Middle frontal gyrus (tissue), 1 donor: ENCODE measurements at regions not wholly inside any gene's neighbourhood (a gene's known extent, or its start where the extent isn't known, plus 50 kb on each side); places are given as distances from the start of the nearest gene placed in this dataset.

Experiments
- DNase-seq: peaks from one replicate; pipeline ENCODE4 v3.0.0-alpha.2; 2015; ENCODE audit warnings: low spot score; ENCODE audit errors: extremely low spot score

- no peak for DNase-seq
Observed at GRCh38 chr9:107118863-107119624, 164.0 kb upstream of the RAD23B start.

DNA sequence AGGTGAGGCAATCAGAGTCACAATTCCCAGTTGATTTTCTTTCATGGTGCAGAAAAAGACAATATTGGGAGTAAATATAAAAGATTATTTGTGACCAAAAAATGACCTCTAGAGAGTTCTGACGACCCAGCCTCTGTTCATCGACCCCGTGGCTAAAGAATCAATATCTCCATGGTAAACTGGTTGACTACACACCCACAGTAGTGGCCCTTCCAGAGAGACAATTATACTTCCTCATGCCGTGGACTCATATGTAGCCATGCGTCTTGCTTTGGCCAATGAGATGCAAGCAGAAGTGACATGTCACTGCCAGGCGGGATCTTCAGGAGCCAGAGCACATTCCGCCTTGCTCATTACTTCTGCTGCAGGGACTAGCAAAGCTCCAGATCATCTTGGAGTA is 163.3 kb upstream of the RAD23B start:
- no peak for DNase-seq

DNA sequence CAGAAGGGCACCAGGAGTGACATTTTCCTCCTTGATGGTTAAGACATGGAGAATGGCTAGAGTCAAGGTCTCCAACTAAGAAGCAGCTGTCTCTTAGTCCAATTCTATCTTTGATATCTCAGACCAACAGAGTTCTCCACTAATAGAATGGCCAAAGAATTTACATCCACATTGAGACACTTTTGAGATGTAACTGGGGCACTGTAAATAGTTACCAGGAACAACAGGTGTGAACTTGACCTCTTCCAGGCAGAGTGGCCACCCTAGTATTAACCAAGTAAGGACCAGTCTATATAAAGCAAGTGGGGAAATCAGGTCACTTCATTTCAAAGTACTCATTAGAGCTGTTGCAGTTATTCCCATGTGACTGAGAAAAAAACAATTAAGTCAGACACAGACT is 159.7 kb upstream of the RAD23B start:
- no peak for DNase-seq

DNA sequence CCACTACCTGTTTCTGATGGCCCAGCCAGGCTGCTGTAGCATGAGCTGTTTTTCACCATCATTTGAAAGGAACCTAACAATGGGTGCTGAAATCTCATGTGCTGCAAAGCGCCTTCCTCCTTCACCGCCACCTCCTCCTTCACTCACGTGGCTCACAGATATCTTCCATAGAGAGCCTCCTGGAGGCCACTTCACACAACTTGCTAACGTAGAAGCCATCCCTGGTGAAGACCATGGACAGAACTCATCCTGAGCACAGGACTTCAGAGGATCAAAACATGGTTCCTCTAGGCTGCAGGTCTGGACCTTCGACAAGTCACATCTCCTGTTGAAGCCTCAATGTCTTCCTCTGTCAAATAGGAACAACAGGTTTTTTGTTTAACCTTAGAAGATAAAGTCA is 155.5 kb upstream of the RAD23B start:
- no peak for DNase-seq

DNA sequence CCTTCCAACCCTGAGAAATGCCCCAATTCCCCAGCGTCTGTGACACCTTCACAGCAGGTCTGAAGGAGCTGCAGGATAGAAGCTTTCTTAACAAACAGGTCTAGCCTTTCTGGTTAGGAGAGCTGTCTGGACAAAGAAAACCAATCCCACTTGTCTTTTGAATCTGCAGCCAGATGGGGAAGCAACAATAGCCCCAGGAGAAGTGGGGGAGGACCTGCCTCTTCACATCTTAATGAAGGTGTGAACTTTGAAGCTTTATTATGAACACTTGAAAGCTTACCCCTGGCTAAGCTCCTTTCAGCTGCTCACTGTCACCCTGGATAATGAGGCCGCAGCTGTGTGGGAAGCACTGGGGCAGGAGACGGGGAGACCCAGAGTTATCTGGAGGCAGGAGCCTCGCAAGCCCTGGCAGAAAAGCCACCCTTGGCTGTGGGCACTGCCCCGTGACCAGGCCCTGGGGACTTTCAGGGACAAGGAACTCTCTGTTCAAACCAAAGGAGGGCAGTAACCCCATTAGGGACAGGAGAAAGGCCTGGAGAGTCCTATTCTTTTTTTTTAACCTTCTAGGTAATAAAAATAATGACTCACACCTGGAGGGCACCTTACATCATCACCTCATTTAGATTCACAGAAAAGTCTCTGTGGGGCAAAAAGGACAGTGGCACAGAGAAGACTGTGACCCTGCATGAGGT is 151.8 kb upstream of the RAD23B start:
- no peak for DNase-seq

- no peak for DNase-seq
Observed at GRCh38 chr9:107136296-107136695, 146.8 kb upstream of the RAD23B start.

- no peak for DNase-seq
Observed at GRCh38 chr9:107137495-107138202, 145.4 kb upstream of the RAD23B start.

DNA sequence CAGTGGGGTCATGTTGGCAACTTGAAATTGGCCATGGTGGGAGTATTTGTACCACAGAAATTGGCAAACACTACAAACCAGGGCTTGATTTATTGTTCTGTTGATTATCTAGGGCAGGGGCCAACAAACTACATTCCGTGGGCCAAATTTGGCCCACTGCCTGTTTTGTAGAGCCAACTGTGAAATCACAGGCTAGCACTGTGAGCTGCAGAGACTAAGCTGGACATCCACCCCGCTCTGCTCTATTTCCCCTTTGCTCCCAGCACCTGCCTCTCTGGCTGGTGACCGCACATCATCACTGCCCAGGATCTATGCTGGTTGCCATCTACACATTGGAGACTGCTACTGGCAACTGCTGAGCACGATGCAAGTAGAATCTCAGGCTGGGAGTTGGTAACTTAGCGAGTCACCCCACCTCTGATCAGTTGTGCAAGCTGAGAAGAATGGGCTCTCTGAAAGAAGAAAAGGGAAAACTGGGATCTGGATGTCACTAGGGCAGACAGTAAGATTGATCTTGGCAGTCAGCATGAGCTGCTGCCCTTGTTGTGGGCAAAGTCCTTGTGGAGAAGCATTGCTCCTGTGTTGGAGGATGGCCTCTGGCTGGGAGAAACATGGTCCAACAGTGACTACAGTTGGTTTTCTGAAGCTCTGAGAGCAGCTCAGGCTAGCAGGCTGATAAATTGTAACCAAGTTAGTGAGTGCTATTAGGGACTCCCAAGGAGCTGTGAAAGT is 144.7 kb upstream of the RAD23B start:
- DNase-seq, result no peak

GRCh38 chr9:107141967-107142366 is 141.1 kb upstream of the RAD23B start:
- DNase-seq, result no peak

GRCh38 chr9:107142430-107142829 is 140.6 kb upstream of the RAD23B start:
- no peak for DNase-seq

DNA sequence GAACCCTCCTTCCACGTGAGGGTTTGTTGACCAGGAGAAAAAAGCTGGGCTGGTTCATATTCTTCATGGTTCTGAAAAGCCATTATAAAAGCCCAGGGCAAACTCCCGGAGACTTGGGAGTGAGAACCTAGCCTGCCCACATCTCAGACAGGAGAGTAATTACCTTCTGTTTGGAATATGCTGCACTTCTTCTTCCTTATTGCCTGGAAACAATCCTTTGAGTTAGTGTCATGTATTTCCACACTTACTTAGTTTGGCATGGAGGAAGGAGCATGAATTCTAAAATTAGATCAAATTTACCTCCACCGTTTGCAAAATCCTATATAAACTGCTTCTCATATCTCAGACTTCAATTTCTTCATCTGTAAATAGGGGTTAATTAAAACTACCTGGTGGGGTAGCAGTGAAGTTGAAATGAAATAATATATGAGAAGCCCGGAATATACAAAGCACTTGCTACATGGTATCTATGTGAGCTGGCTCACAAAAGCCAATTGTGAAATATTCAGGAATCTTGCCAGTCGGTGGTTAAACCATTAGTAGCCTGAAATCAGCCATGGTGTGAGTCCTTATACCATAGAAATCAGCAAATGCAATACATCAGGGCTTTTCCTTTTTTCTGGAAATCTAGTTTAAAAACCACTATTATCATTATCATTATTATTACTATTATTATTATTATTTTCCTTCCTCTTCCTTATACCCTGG is 140.0 kb upstream of the RAD23B start:
- no peak for DNase-seq

GRCh38 chr9:107144475-107144874 is 138.6 kb upstream of the RAD23B start:
- no peak for DNase-seq

DNA sequence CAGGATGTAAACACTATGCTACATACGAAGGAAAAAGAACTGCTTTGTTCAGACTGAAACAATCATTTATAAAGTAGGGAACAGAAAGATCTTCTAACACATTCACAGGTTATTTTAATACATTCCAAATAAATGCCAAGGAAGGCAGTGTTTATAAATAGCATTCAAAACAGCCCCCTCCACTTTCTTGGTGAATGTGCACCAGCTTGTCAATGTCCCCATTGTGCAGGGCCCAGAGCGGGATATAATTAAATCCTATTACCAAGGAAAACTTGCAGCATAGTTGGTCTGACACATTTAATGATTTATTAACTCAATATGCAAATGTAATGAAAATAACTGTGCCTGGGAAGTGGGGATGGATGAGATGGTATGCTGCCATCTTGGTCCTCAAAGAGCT is 135.9 kb upstream of the RAD23B start:
- no peak for DNase-seq

DNA sequence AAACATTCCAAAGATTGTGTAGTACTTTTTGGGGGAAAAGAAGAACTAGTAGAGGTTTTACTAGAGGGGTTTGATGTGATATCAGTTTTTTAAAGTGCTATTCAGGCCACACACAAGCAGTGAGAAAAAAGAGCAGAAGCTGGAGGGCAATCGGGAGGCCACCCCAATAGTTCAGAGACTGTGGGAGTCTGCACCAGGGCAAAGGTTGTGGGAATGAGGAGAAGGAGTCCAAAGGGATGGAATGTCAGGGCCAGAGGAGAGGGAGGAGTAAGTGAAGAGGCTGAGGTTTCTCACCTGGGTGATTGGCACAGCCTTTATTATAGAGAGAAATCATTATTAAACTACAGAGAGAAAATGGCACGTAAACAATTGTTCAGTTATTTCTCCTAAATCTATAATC is 134.9 kb upstream of the RAD23B start:
- DNase-seq, result no peak

DNA sequence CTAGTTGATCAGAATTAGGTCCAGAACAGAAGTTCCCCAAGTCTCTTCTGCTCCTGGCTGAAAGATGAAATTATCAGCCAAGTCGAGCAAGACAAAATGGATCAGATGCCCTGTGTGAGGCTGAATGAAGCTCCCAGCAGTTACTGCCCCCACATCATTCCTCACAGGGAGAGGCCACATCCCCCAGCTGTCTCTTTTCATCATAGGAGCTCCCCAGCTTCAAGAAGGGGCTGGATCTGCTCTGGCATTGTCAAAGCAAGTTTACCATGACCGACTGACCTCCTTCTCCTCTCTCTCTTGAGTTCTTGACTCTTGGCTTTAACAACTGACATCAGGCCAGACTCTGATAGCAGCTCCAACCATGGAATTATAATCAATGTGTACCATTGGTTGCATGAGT is 133.3 kb upstream of the RAD23B start:
- DNase-seq, result no peak

DNA sequence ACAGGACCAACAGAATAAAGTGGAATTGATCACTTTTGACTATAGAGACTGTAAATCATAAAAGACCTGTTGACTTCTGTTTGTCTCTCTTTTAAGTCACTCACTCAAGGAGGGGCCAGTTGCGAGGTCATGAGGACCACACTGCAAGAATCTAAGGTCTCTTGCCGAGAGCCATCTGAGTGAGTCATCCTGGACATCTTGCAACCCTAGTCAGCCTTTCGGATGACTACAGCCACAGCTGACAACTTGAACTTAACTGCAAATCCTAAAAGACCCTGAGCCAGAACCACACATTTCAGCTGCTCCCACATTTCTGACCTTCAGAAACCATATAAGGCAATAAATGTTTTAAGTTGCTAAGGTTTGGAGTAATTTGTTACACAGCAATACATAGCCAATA is 129.7 kb upstream of the RAD23B start:
- no peak for DNase-seq

DNA sequence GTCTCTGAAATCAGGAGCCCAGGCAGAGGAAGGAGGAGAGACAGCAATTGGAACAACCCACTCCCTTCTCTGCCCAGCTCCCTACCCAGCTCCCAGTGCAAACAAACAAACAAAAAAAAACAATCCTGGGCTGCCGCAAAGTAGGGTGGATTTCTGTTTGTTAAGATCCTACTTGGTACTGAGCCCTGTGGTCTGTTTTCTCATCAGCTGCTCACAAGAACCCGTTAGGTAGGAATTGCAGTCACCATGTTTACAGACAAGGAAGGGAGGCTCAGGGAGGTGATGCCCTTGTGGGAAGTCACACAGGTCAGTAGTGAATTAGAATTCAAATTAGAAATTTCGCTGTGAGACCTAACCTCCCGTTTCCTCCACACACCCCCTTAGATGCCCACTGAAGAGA is 128.8 kb upstream of the RAD23B start:
- DNase-seq, result no peak

DNA sequence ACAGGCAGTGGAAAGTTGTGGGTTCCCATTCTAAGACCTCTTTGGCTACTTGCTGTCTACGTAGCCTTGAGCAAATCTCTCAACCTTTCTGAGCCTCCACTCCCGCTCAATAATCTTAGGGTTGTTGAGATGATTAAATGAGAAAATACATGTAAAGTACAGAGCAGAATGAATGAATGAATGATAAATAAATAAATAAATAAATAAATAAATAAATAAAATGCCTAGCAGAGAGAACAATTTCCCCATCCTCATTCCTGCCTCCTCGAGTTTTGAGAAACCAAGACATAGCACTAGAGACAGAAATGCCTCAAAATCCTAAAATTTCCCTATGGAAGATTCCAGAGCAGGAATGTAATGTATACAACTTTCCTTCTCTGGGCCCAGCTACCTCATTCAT is 128.3 kb upstream of the RAD23B start:
- DNase-seq, result no peak

GRCh38 chr9:107155244-107155817 is 127.7 kb upstream of the RAD23B start:
- no peak for DNase-seq

- DNase-seq, result no peak
Observed at GRCh38 chr9:107158321-107158720, 124.8 kb upstream of the RAD23B start.

DNA sequence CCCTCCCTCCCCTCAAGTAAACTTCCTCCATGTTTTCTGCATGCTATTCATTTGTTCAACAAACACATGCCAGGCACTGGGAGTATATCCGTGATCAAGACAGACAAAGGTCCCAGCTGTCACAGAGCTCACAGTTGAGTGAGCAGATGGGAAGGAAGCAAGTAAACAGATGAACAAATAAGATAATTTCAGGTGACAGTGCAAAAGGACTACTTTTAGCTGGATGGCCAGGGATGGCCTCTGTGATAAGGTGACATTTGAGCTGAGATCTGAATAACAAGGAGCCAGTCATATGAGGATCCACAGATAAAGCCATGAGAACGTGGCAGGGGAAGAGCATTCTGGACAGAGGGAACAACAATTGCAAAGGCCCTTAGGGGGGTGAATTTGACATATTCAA is 121.7 kb upstream of the RAD23B start:
- DNase-seq, result no peak
